Mammary epithelial cell (primary cell): ENCODE measurements at regions not wholly inside any gene's neighbourhood (a gene's known extent, or its start where the extent isn't known, plus 50 kb on each side); places are given as distances from the start of the nearest gene placed in this dataset.

Experiments used
- EZH2 ChIP-seq: IDR thresholded peaks from 2 replicates; pipeline ENCODE4 v1.6.1; 2012; ENCODE audit warnings: low read length, inconsistent platforms, borderline replicate concordance
- TF ChIP-seq, protein P1 (sequence below), 2 donors: IDR thresholded peaks in 1 of 2; conservative IDR thresholded peaks in 1 of 2; 2 replicates each; pipeline ENCODE4 v1.5.1; 2011 to 2012; ENCODE audit warnings: inconsistent platforms in 2 of 2, low read length in 2 of 2, mild to moderate bottlenecking in 2 of 2, control low read depth in 1 of 2, low read depth in 1 of 2; ENCODE audit not compliant: insufficient read depth in 1 of 2; ENCODE audit errors: extremely low read depth in 1 of 2

DNA sequence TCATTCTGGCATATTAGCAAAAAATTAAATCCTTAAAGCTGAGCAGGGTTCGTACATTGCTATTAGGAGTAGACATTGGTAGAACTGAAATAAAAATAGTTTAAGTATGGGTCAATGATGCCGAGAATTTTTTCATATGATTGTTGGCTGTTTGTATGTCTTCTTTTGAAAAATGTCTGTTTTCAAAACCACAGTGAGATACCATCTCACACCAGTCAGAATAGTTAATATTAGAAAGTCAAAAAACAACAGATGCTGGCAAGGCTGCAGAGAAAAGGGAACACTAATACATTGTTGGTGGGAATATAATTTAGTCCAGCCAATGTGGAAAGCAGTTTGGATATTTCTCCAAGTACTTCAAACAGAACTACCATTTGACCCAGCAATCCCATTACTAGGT is 410.8 kb upstream of the TRIB2 start:
- TF ChIP-seq, protein P1, sequence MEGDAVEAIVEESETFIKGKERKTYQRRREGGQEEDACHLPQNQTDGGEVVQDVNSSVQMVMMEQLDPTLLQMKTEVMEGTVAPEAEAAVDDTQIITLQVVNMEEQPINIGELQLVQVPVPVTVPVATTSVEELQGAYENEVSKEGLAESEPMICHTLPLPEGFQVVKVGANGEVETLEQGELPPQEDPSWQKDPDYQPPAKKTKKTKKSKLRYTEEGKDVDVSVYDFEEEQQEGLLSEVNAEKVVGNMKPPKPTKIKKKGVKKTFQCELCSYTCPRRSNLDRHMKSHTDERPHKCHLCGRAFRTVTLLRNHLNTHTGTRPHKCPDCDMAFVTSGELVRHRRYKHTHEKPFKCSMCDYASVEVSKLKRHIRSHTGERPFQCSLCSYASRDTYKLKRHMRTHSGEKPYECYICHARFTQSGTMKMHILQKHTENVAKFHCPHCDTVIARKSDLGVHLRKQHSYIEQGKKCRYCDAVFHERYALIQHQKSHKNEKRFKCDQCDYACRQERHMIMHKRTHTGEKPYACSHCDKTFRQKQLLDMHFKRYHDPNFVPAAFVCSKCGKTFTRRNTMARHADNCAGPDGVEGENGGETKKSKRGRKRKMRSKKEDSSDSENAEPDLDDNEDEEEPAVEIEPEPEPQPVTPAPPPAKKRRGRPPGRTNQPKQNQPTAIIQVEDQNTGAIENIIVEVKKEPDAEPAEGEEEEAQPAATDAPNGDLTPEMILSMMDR (conservative IDR thresholded peaks at IDR 0.05 in 1 of 2, IDR thresholded peaks at IDR 0.05 in 1 of 2; ENCODE audit: extremely low read depth in 1 of 2, insufficient read depth in 1 of 2, low read depth in 1 of 2, low read length in 2 of 2): no peak
- no peak for TF ChIP-seq EZH2
